Fibroblast of upper back skin (primary cell): ENCODE measurements at regions not wholly inside any gene's neighbourhood (a gene's known extent, or its start where the extent isn't known, plus 50 kb on each side); places are given as distances from the start of the nearest gene placed in this dataset.
A peak's percentile ranks its signal among the peaks of the same experiment; 100 is the strongest.

Source experiments
- DNase-seq: peaks from one replicate; pipeline ENCODE4 v3.0.0-alpha.2; 2013

- DNase-seq: no peak
Measured at GRCh38 chr11:80084608-80085007, 643.8 kb upstream of the TENM4 start.

DNA sequence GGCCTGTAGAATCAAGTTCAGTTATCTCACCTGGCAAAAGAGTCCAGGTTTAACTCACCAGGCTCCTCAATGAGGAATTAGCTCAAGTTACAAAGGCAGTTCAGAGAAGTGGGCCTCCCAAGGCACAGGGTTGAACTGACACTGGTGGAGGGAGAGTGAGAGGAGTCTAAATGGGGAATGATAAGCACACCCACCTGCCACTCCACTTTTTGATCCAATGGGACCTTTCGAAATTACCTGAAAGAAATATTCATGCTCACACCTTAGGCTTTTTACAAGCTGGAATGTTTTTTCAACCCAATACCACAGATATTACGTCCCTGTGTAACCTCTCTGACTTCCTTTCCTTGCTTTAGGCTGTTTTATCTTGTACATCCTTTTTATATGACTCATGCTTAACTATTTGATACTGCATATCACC lies 642.7 kb upstream of the TENM4 start:
- DNase-seq: no peak

GRCh38 chr11:80082406-80082805 lies 641.6 kb upstream of the TENM4 start:
- no peak for DNase-seq

DNA sequence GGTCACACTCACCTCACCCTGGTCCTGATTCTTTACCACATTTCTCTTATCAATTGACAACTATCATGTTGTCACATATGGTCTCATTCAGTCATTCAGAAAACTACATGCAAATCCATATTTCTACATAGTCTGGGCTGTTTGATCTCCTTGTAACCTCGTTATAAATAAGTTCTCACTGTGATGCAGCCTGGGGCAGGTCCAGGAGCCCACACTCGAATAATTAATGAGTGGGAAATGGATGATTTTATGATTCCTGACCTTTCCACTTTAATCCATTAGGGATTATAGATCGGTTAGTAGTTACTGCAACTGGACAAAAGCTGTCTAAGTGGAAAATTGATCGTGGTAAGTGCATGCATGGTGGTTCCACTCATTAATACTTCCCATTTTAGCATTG lies 636.3 kb upstream of the TENM4 start:
- DNase-seq: no peak

DNA sequence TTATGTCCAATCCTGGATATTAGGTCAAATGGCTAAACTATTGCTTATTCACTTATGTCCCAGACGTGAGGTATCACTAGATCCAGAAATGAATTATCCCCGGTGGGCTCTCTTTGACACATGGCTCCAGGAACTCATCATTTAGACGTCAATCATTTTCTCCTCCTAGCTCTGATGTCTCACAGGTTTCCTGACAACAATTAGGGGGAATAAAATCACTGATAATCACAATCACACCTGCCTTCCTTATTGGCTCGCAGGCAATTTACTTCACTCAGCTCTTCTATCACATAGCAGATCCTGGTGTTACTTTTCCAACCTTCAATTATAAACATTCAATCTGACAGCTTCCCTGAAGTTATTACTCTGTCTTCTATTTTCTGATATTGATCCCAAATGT lies 634.0 kb upstream of the TENM4 start:
- DNase-seq: no peak

- DNase-seq: no peak
Measured at GRCh38 chr11:80066291-80066690, 625.5 kb upstream of the TENM4 start.

- no peak for DNase-seq
Measured at GRCh38 chr11:80065086-80065485, 624.3 kb upstream of the TENM4 start.

- DNase-seq: no peak
Measured at GRCh38 chr11:80061056-80061455, 620.2 kb upstream of the TENM4 start.

- DNase-seq: no peak
Measured at GRCh38 chr11:80054582-80055165, 613.8 kb upstream of the TENM4 start.

DNA sequence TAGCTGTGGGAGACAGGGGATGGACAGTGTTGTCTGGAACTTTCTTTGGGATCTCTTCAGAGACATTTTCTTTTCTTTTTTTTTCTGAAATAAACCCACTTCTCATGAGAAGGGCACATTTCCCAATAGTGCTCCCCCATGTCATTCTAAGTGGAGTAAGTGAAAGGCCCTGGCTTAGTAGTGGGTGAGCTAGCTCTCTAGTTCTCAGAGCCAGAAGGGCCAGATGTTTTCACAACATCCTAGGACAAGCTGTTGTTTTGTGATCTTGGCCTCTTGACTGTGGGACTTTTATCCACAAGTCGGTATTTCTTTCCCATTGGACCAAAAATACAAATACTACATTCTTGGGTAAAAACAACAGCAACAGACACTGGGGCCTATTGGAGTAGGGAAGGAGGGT lies 607.7 kb upstream of the TENM4 start:
- DNase-seq: no peak

DNA sequence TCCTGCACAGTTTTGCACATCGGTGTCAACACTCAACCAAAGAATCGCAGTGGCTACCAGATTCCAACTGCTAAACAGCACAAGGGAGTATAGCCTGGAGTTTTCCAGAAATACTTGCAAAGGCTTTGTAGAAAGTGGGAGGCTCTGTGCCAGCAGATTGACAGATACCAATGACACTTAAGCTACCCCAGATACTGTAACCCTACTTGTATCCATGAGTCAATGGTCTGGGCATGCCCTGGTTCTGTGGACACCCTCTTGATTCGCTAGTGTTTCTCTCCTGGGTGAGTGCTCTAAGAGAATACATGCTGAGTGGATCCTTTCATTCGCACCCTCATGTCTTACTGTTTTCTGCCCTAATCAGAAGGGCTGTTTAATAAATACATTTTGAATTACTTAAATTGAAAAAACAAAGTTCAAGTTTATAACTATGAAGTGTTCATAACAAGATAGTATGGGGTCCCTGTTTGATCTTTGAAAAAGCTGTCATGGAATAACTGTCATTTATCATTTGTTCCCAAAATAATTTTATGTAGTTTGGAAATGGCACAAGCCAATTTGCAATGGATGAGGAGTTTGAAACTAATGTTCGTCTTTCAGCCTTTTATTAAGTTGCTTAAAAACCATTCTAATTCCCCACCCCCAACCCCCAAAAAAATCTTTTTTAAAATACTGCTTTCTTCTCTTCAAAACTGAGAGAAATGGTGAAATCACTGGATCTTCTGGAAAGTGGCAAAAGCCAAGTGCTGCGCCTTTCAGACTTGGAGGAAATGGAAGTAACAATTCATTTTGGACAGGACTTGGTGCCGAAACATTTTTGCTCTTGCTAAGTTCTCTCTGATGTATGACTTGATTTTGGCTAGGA lies 600.5 kb upstream of the TENM4 start:
- DNase-seq: no peak

- DNase-seq: no peak
Measured at GRCh38 chr11:80034801-80035200, 594.0 kb upstream of the TENM4 start.

- DNase-seq: no peak
Measured at GRCh38 chr11:80031014-80031600, 590.3 kb upstream of the TENM4 start.

- no peak for DNase-seq
Measured at GRCh38 chr11:80028998-80029397, 588.2 kb upstream of the TENM4 start.

DNA sequence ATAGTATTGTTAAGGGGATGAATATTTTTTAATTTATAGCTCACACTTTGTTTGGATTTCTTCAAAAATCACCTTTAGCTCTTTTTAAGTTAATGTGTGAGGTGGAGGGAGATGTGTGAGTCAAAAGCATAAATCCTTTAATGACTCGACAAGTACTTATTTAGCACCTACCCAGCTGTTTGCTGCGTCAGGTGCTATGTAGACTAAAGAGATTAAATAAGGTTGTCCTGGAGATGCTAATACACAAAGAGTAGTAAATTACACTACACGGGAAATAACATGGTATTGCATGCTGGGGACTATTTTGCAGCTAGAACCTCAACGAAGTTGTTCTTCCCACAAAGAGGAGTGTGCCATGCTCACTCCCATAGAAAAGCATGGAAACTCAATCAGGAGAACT lies 583.3 kb upstream of the TENM4 start:
- no peak for DNase-seq

DNA sequence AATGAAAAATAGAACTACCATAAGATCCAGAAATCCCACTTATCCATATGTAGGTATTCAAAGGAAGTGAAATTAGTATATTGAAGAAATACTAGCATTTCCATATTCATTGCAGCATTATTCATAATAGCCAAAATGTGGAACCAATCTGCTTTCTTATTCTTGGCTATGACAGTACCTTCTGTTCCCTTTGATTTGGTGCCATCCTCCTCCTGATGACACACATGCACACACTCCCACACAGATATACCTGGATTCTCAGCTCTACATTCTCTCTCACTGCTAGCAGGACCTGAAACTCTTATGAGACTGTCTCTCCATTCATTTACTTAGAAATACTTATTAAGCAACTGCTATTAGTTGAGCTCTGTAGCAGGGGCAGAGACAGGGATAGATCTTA lies 582.6 kb upstream of the TENM4 start:
- no peak for DNase-seq

DNA sequence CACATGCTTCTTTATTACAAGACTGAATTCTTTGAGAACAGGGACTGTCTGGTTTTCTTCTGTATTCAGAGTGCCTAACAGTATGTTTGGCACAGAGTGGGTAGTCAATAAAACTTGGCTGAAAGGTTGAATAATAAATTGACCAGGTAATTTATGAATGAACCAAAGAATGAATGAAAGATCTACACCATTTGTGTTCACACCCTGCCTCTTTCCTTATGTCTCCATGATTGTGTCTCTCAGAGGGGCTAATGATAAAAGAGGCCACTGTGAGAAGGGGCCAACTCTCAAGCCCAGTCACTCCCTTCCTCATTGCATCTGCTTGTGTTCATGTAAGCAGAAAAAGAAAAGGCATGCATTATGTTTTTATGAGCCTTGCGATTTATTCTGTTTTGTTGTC lies 569.7 kb upstream of the TENM4 start:
- no peak for DNase-seq

- DNase-seq: no peak
Measured at GRCh38 chr11:80009081-80009480, 568.3 kb upstream of the TENM4 start.

GRCh38 chr11:80007616-80008015 lies 566.8 kb upstream of the TENM4 start:
- DNase-seq: no peak

GRCh38 chr11:79990141-79990540 lies 549.3 kb upstream of the TENM4 start:
- no peak for DNase-seq

DNA sequence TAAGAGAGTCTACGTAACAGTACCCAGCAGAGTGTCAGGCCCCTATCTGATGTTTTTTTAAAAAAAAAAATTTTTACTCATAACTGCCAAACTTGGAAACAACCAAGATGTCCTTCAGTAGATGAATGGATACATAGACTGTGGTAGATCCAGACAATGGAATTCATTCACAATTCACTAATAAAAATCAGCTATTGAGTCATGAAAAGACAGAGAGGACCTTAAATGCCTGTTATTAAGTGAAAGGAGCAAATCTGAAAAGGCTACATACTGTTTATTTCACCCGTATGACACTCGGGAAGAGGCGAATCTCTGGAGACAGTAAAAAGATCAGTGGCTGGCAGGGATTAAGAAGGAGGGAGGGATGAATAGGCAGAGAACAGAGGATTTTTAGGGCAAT lies 541.4 kb upstream of the TENM4 start:
- no peak for DNase-seq

GRCh38 chr11:79980916-79981315 lies 540.1 kb upstream of the TENM4 start:
- DNase-seq: no peak

GRCh38 chr11:79973721-79974617 lies 533.1 kb upstream of the TENM4 start:
- peak; percentile 36 for DNase-seq
